H9 (cell line): ENCODE measurements at regions not wholly inside any gene's neighbourhood (a gene's known extent, or its start where the extent isn't known, plus 50 kb on each side); places are given as distances from the start of the nearest gene placed in this dataset.

Experiments
- DNase-seq: peaks from one replicate; pipeline ENCODE4 v3.0.0-alpha.2; 2017
- H2AFZ ChIP-seq: one replicate; pipeline ENCODE4 v1.6.1; 2013; ENCODE audit warnings: mild to moderate bottlenecking, low read length, control low read depth, moderate library complexity
- H2AK5ac ChIP-seq: 2 replicates; pipeline ENCODE4 v1.6.1; 2013; ENCODE audit warnings: low read length, control low read depth, mixed read lengths; ENCODE audit not compliant: insufficient read length
- H2BK120ac ChIP-seq: one replicate; pipeline ENCODE4 v1.6.1; 2013; ENCODE audit warnings: low read depth, mild to moderate bottlenecking, low read length, control low read depth, inconsistent platforms; ENCODE audit not compliant: poor library complexity, severe bottlenecking
- H2BK12ac ChIP-seq: 2 replicates; pipeline ENCODE4 v1.6.1; 2013; ENCODE audit warnings: low read length, control low read depth, mixed read lengths, low read depth; ENCODE audit not compliant: insufficient read length
- H2BK15ac ChIP-seq: 2 replicates; pipeline ENCODE4 v1.6.1; 2013; ENCODE audit warnings: low read depth, low read length, control low read depth
- H2BK20ac ChIP-seq: one replicate; pipeline ENCODE4 v1.6.1; 2013; ENCODE audit warnings: low read depth, mild to moderate bottlenecking, low read length, control low read depth, inconsistent platforms; ENCODE audit not compliant: poor library complexity, severe bottlenecking
- H2BK5ac ChIP-seq: 2 replicates; pipeline ENCODE4 v1.6.1; 2013; ENCODE audit warnings: low read length, control low read depth, mixed read lengths; ENCODE audit not compliant: insufficient read length
- H3K14ac ChIP-seq: 2 replicates; pipeline ENCODE4 v1.6.1; 2013; ENCODE audit warnings: low read length, control low read depth; ENCODE audit not compliant: insufficient read depth
- H3K18ac ChIP-seq: 2 replicates; pipeline ENCODE4 v1.6.1; 2013; ENCODE audit warnings: low read depth, mild to moderate bottlenecking, mixed read lengths, low read length, control low read depth; ENCODE audit not compliant: insufficient read length
- H3K23ac ChIP-seq: 2 replicates; pipeline ENCODE4 v1.6.1; 2013; ENCODE audit warnings: low read length, control low read depth, mixed read lengths, low read depth; ENCODE audit not compliant: insufficient read length
- H3K23me2 ChIP-seq: 2 replicates; pipeline ENCODE4 v1.6.1; 2013; ENCODE audit warnings: low read depth, mild to moderate bottlenecking, mixed read lengths, low read length, control low read depth; ENCODE audit not compliant: insufficient read length, poor library complexity, severe bottlenecking
- H3K27ac ChIP-seq: 2 replicates; pipeline ENCODE4 v1.5.1; 2013; ENCODE audit warnings: low read length, control low read depth, mixed read lengths, low read depth; ENCODE audit not compliant: insufficient read length
- H3K27me3 ChIP-seq: 2 replicates; pipeline ENCODE4 v1.6.1; 2013; ENCODE audit warnings: low read length, control low read depth, inconsistent platforms; ENCODE audit not compliant: insufficient read depth
- H3K4ac ChIP-seq: 2 replicates; pipeline ENCODE4 v1.6.1; 2013; ENCODE audit warnings: low read depth, mild to moderate bottlenecking, control low read depth, inconsistent platforms, low read length, moderate library complexity
- H3K4me1 ChIP-seq: 2 replicates; pipeline ENCODE4 v1.6.1; 2013; ENCODE audit warnings: low read length, control low read depth, inconsistent platforms; ENCODE audit not compliant: insufficient read depth
- H3K4me2 ChIP-seq: 2 replicates; pipeline ENCODE4 v1.6.1; 2013; ENCODE audit warnings: low read length, control low read depth, mixed read lengths; ENCODE audit not compliant: insufficient read length, insufficient read depth
- H3K56ac ChIP-seq: 2 replicates; pipeline ENCODE4 v1.6.1; 2013; ENCODE audit warnings: low read depth, mild to moderate bottlenecking, mixed read lengths, low read length, control low read depth; ENCODE audit not compliant: insufficient read length
- H3K79me1 ChIP-seq: 2 replicates; pipeline ENCODE4 v1.6.1; 2013; ENCODE audit warnings: low read depth, mild to moderate bottlenecking, moderate library complexity, low read length, control low read depth, inconsistent platforms; ENCODE audit not compliant: insufficient read depth, poor library complexity, severe bottlenecking
- H3K79me2 ChIP-seq: 2 replicates; pipeline ENCODE4 v1.6.1; 2013; ENCODE audit warnings: low read length, control low read depth, inconsistent platforms; ENCODE audit not compliant: insufficient read depth
- H3K9ac ChIP-seq: 2 replicates; pipeline ENCODE4 v1.6.1; 2013; ENCODE audit warnings: low read length, control low read depth, mixed read lengths; ENCODE audit not compliant: insufficient read length; ENCODE audit errors: extremely low read depth
- H3K9me3 ChIP-seq: one replicate; pipeline ENCODE4 v1.6.1; 2013; ENCODE audit warnings: low read depth, low read length, inconsistent platforms; ENCODE audit not compliant: control insufficient read depth
- H3T11ph ChIP-seq: one replicate; pipeline ENCODE4 v1.6.1; 2013; ENCODE audit warnings: mild to moderate bottlenecking, low read length, control low read depth, inconsistent platforms
- H4K20me1 ChIP-seq: one replicate; pipeline ENCODE4 v1.6.1; 2013; ENCODE audit not compliant: control insufficient read depth, insufficient read length, insufficient read depth
- H4K5ac ChIP-seq: 2 replicates; pipeline ENCODE4 v1.6.1; 2013; ENCODE audit warnings: low read depth, mild to moderate bottlenecking, mixed read lengths, low read length, control low read depth; ENCODE audit not compliant: insufficient read length
- H4K8ac ChIP-seq: replicated peaks from 2 replicates; pipeline ENCODE4 v1.6.1; 2013; ENCODE audit warnings: low read length, control low read depth, mixed read lengths, low read depth; ENCODE audit not compliant: insufficient read length
- H4K91ac ChIP-seq: 2 replicates; pipeline ENCODE4 v1.6.1; 2013; ENCODE audit warnings: low read depth, mild to moderate bottlenecking, moderate library complexity, mixed read lengths, low read length, control low read depth; ENCODE audit not compliant: insufficient read length
- H3K27ac Mint-ChIP-seq, 3 experiments: 2 replicates in 2 of 3; 3 replicates in 1 of 3; pipeline ENCODE4 v1.8.0; 2020 to 2021; ENCODE audit warnings: mixed read lengths in 3 of 3, mild to moderate bottlenecking in 1 of 3, moderate library complexity in 1 of 3
- H3K27me3 Mint-ChIP-seq: 2 replicates; pipeline ENCODE4 v1.8.0; 2021; ENCODE audit warnings: low read depth, mild to moderate bottlenecking, moderate library complexity, mixed read lengths
- H3K36me3 Mint-ChIP-seq, 3 experiments: 2 replicates in 2 of 3; 3 replicates in 1 of 3; pipeline ENCODE4 v1.8.0; 2020 to 2021; ENCODE audit warnings: low read depth in 3 of 3, mixed read lengths in 3 of 3; ENCODE audit not compliant: insufficient read depth in 1 of 3
- H3K4me1 Mint-ChIP-seq, 2 experiments: 2 replicates each; pipeline ENCODE4 v1.8.0; 2020; ENCODE audit warnings: mixed read lengths in 2 of 2
- H3K4me3 Mint-ChIP-seq, 2 experiments: 2 replicates in 1 of 2; 3 replicates in 1 of 2; pipeline ENCODE4 v1.8.0; 2020 to 2021; ENCODE audit warnings: mild to moderate bottlenecking in 2 of 2, mixed read lengths in 2 of 2, moderate library complexity in 1 of 2
- H3K9me3 Mint-ChIP-seq, 2 experiments: 2 replicates in 1 of 2; 3 replicates in 1 of 2; pipeline ENCODE4 v1.8.0; 2020; ENCODE audit warnings: mild to moderate bottlenecking in 2 of 2, mixed read lengths in 2 of 2, moderate library complexity in 1 of 2
- CTCF ChIP-seq: fragments of 200-600 bp; sonication (generic); conservative IDR thresholded peaks from 3 replicates; pipeline ENCODE4 v1.8.0; 2021; ENCODE audit warnings: antibody characterized with exemption, mild to moderate bottlenecking
- WGBS: extraction: QIAGEN DNeasy Blood & Tissue Kit; methylation state at CpG from one replicate; pipeline ENCODE4 v1.1.7; 2013; ENCODE audit warnings: missing lambda C conversion rate, low lambda C conversion rate, mixed read lengths; ENCODE audit not compliant: insufficient read length; ENCODE audit errors: extremely low coverage; 5-methylcytosine and 5-hydroxymethylcytosine counted together

GRCh38 chr12:31215518-31216232, 110.3 kb downstream of the SINHCAF start:
- no peaks in the 10 kb centered on the region for H3K9me3 Mint-ChIP-seq
- no peaks in the 10 kb centered on the region for H4K20me1 ChIP-seq
- no peak overlapping the region for H4K5ac ChIP-seq
- no peak overlapping the region for H2BK20ac ChIP-seq
- no peaks in the 10 kb centered on the region for H3K9me3 ChIP-seq
- H3K4me2 ChIP-seq = no peak overlapping the region
- no peak overlapping the region for H2BK15ac ChIP-seq
- H3K4me1 Mint-ChIP-seq = peaks cover 34 to 38% of the 10 kb centered on the region in 2 experiments
- H2BK120ac ChIP-seq = no peak overlapping the region
- no peak overlapping the region for H2AK5ac ChIP-seq
- no peaks in the 10 kb centered on the region for H3K23me2 ChIP-seq
- H3K14ac ChIP-seq = no peak overlapping the region
- no peak overlapping the region for H4K91ac ChIP-seq
- H3K27ac ChIP-seq = no peak overlapping the region
- no peaks in the 10 kb centered on the region for H3K79me2 ChIP-seq
- H3K9ac ChIP-seq = no peak overlapping the region
- no peak overlapping the region for H3K23ac ChIP-seq
- H3K27me3 Mint-ChIP-seq = peaks cover 31% of the 10 kb centered on the region
- no peaks in the 10 kb centered on the region; the same call in 1 of the 2 replicates for H3K4me1 ChIP-seq
- peaks cover 0 to 1% (median 0%) of the 10 kb centered on the region in 3 experiments; a peak in 2 of 7 replicates for H3K36me3 Mint-ChIP-seq
- no peak overlapping the region for H3K4ac ChIP-seq
- H3K18ac ChIP-seq = no peak overlapping the region
- no peak overlapping the region for H2AFZ ChIP-seq
- no peak overlapping the region for H3K4me3 Mint-ChIP-seq
- WGBS = no CpG with 5 or more reads among the region's 6 CpGs
- H3K56ac ChIP-seq = no peak overlapping the region
- no peaks in the 10 kb centered on the region for H3K79me1 ChIP-seq
- H3T11ph ChIP-seq = no peak overlapping the region
- no peak; the same call in 2 of the 3 replicates for TF ChIP-seq CTCF
- no peak overlapping the region; a peak in 1 of 7 replicates for H3K27ac Mint-ChIP-seq
- H3K27me3 ChIP-seq = no peaks in the 10 kb centered on the region
- no peak overlapping the region for H2BK12ac ChIP-seq
- no peak for DNase-seq
- H4K8ac ChIP-seq = no peak overlapping the region
- no peak overlapping the region for H2BK5ac ChIP-seq
